Globus pallidus (tissue), 1 donor: ENCODE measurements at regions not wholly inside any gene's neighbourhood (a gene's known extent, or its start where the extent isn't known, plus 50 kb on each side); places are given as distances from the start of the nearest gene placed in this dataset.

Source experiments
- DNase-seq: peaks from one replicate; pipeline ENCODE4 v3.0.0-alpha.2; 2015; ENCODE audit warnings: low spot score

DNA sequence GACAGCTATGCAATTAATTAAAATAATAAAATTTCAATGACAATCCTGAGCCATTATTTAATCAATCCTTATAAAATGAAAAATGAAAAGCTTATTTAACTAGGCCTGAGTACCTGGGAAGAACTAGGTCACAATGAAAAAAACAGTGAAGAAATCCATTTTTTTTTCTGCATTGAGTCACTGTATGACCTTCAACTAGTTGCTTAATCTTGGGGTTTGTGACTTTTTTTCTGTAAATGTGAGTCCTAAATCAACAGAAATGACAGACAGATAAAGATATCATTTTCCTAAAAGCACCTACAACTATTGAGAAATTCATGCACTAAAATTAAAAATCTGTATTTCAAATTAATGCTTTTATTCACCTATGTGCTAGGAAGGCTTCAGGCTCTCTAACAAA, 96.8 kb downstream of the TMEM26 start:
- no peak for DNase-seq

DNA sequence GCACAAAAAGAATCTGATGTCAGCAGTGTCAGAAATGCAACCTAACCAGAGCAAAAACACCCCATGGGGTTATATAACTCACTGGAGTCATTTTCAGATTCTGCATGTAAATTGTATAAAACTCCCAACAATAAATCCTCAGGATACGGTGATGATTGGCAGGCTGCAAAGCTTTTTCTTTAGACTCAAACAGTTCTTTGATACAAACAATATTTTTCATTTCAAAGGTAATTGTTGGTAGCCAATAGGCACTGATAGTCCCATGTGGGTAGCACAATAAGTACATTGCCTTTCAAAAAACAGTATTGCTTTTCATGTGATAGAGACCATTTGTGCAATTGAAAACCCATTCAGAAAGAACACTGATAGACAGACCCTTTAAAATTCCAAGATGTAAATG, 98.0 kb downstream of the TMEM26 start:
- DNase-seq = no peak

DNA sequence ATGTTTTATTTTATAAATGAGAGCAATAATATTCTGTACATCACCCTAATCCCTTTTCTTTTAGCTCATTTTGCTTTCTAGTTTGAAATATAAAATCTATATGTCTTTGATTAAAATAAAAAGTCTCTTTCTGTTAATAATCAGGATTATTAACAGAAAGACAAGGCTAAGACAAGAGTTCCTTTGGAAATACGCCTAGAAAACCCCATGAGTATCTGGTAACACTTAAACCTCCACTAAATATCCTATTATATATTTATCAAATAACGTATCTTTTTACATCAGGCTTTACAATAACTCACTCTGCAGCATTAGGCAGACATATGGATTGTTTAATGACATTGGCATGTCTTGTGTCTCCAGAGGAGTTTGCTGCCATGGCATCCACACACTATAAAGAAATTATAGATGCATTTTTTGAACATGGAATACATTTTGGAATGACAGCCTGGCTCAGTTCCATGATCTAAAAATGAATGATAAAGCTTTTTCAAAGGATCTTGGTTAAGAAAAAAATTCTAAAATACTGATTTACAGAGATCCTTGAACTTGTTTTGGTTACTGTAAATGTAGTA, 98.7 kb downstream of the TMEM26 start:
- DNase-seq = no peak

DNA sequence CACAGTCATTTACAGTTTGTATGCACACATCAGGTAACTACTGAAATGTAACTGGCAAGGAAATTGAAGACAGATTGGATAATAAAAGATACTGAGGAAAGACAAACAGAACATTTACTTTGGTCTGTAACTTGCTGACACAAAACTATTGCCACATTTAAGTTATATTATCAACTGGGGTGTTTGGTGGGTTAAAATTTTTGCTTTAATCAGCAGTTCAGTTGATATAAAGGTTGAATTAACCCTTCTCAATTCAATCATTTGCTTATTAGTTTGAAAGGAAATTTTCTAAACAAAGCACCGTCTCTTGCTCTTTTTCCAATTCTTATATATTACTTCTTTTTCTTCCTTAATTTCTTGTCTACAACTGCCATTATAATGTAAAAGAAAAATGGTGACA, 102.4 kb downstream of the TMEM26 start:
- DNase-seq = no peak

DNA sequence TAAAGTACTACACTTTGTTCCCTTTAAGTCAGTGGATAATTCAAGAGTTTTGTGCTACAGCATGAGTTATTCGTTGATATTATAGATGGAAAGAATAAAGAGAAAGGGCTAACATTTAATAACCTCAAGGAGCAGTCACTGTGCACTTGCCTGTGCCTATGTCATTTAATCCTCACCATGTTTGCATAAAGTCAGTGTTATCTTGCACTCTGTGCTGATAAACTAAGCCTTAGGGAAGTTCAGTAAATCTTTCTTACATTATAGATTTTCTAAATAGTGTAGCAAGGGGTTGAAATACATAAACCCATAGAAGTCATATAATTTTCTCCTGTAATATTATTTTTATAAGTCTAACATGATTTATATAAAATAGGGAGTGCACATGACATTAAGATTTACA, 103.1 kb downstream of the TMEM26 start:
- no peak for DNase-seq

DNA sequence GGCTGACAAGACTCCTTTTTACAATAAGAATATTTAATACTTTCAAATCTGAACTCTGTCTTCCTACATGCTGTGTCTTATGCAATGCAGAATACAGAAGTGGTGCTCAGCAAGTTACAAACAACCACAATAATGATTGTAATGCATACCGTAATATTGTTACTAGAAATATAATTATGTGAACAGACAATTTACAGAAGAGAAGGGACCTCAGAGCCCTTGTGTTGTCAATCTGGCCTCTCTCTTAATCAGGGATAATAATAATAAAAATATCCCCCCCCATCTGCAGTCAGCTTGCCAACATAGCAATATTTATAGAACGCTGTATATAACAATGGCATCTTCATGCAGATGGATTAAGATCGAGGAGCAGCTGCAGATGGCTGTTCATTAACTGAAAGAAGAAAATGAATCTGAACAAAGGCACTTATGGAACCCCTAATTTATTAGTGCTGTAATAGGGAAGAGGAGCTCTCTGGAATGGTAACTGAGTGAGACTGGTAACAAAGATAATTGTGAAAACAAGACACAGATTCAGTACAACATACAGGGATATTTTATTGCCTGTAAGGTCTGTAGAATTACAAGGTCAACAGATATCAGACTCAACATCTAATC, 106.3 kb downstream of the TMEM26 start:
- DNase-seq = no peak

DNA sequence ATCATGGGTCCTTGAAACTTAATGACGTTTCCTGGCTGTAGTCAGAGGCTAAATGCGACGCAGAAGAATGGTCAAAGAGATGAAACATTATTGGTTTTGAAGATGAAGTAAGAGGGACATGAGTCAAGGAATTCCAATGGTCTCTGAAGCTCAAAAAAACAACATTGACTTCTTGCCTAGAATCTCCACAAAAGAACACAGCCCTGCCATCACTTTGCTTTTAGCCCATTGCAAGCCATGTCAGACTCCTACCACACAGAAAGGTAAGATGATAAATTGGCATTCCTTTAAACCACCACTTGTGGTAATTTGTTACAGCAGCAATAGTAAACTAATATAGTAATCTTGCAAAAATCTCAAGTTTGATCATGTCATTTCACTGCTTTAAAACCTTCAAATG, 109.4 kb downstream of the TMEM26 start:
- DNase-seq = no peak

DNA sequence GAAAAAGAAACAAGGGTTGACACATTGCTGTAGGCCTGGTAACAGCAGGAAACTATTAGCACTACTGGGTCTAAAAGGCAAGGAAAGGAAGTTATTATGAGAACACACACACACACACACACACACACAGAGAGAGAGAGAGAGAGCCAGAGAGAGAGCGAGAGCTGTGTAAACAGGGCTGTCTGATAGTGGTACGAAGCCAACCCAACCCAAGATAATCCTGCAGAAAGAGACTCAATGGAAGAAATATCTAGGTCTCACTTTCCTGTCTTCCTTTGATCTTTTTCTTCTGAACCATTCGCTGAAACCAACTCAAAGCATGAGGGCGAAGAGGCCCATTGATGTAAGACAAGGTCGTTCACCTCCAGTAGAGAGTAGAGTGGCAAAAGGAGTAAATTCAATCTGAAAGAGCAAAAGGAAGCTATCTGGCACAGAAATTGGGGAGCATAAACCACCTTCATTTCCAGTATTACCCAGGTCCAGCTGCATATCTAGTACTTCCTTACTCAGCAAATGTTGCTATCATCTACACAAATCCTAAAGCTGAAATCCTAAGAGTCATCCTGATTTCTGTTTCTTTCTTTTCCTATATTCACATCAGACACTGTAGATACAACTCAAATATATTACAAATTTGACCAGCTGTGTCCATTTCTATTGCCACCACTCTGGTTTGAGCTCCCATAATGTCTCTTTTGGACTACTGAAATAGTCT, 110.2 kb downstream of the TMEM26 start:
- no peak for DNase-seq

DNA sequence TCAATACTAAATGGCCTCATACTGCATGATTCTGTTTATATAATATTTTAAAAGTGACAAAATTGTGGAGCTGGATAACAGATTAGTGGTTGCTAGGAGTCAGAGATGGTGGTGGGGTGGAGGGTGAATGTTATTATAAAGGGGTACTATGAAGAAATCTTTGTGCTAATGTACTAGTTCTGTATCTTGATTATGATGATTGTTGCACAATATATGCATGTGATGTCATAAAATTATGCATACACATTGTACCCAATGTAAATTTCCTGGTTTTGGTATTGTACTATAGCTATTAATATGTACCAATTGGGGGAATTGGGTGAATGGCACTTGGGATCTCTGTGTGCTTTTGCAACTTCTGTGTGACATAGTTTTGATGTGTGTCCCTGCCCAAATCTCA, 112.2 kb downstream of the TMEM26 start:
- no peak for DNase-seq

DNA sequence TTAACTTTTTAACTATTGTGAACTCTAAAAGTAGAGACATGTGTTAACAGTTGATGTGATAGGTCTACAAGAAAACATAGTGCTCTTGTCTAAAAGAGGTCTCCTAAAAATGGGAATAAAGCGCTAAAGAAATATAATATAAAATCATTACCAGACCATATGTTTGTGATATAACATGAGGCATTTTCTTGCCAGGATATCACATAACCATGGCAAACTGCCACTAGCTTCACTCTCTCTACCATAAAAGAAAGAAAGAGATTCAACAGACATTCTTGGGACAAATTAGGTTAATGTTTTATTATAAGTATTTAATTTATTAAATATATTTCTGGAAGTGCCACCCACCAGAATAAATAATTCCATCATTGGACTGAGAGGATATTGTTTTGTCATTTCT, 115.0 kb downstream of the TMEM26 start:
- DNase-seq = no peak

DNA sequence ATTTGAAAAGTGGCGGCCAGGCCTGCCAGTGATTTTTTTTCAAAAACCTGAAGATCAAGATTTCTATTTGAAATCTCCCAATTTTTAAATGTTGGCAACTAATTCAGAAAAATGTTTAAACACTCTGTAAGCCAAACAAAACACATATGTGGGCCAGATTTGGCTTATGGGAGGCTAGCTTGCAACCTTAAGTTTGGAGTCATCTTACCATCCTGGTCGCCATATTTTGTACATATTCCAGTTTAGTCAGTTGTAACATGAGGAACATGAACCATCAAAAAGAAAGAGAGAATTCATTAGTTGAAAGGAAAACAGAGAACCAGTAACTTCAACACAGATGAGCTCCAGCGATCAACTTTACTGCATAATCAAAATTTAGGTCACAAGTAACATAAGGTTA, 115.4 kb downstream of the TMEM26 start:
- no peak for DNase-seq

DNA sequence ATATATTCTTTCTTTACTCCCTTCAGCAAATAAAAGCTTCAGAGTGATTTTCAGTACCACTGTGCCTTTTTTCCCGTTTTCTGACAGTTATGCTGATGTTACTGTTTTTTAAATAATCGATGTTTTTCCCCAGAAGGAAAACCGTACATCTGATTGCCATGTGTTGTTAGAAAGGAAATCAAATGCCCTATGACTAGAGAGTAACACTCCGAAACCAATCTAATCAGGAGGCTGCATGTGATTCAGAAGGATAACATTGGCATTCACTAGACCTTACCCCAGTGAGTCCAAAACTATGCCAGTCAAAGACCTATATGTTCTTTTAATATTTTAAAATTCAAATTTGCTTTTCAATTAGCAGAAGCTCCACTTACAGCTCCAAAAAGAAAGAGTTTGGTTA, 116.3 kb downstream of the TMEM26 start:
- DNase-seq = no peak

DNA sequence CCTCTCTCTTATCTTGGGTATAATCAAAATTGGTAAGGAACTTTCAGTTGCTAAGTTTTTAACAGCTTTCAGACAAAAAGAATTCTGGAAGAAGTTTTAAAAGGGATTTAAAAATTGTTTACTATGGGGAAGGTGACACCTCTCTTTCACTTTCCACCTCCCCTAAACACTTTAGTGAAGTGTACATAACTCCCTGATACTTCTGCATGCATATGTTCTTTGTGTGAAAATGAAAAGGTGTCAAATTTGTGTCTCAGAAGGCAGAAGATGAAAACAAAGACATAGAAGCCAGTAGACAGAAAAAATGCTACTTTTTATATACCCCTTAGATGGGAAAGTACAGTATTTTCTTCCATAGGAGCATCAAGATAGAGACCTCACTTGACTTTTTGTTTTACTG, 117.8 kb downstream of the TMEM26 start:
- DNase-seq = no peak

DNA sequence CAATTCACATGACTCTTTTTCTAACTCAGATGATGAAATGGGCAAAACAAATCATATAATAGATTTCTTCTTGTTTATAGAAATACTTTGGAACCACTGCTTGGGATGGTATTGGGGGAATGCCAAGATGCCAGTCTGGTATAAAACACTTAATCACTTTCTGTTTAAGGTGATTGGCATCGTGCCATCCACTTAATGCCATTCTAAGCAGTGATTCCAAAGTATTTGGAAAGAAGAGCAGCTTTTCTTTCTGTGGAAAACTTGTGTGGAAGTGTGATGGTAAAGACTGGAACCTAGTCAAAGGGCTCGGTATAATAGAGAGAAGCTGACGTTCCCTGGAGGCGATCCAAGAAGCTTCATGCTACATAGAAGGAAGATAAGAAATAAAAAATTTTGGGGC, 120.6 kb downstream of the TMEM26 start:
- peak; percentile 71 for DNase-seq

DNA sequence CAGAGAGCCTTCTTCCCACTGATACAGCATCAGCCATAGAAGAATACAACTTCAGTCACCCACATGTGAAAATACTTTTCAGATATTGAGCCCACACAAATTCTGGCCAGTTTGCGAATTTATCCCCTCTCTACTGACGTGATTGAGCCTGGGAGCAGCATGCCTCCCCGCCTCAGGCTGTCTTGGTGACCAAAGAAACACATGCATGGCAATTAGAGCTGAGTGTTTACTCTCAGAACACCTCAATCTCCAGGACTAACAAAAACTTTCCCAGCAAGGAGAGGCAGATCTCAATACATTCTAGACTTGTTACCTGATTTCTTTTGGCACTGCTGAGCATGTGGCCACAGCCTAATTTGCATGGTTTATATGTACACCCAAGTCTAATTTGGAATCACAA, 122.5 kb downstream of the TMEM26 start:
- DNase-seq = no peak

DNA sequence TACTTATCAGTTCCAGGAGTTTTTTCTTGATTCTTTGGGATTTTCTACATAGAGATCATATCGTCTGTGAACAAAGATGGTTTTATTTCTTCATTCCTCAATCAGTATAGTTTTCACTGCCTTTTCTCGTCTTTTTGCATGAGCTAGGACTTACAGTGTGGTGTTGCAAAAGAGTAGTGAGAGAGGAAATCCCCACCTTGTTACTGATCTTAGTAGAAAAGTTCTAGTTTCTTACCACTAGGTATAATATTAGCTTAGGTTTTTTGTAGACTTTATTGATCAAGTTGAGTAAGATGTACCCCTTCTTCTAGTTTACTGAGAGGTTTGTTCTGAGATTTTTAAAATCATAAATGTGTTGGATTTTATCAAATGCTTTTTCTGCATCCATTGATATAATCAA, 123.3 kb downstream of the TMEM26 start:
- DNase-seq = no peak

DNA sequence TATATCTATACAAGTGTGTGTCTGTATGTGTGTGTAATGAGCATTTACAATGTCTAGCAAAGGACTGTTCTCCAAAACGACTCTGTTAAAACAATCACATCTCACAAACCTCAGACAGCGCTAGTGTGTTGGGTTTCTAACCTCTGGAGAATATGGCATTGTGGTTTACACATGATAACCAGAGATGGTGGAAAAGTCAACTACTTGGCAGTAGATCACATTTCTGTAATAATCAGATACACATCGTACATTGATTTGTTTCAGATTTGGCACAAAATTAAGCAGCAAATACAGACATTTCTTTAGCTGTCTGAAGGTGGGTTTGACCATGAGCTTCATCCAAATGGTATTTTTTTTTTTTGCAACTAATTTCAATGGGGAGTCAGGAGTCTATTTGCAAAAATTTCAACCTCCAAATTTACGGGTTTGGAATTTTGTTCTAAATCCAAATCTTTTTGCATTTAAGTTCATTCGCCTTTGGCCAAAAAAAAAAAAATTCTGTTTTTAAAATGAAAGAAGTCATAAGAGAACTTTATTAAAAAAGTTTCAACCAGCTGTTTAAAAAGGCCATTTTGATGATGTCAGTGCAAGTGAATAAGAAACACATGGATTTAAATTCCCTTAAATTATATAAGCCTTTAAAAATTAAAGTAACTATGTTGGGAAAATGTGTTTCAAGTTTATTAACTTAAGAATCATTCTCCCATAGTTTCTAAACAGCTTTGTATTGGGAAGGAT, 127.8 kb downstream of the TMEM26 start:
- no peak for DNase-seq

DNA sequence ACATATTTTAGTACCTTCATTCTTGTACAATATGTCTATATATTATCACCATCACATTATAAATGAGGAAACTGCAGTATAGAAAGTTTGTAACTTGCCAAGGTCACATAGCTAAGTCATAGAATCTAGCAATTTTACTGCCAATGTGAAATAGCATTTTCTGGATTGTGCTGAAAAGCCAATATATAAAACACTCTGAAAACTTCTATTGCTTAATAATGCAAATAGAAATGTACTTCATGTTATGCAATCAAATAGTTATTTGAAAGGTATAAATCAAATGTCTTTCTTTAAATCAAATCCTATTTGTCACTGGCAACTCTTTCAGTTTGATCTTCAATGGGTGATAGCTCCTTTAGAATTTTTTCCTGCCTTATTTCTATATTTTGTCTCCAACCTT, 129.5 kb downstream of the TMEM26 start:
- no peak for DNase-seq

DNA sequence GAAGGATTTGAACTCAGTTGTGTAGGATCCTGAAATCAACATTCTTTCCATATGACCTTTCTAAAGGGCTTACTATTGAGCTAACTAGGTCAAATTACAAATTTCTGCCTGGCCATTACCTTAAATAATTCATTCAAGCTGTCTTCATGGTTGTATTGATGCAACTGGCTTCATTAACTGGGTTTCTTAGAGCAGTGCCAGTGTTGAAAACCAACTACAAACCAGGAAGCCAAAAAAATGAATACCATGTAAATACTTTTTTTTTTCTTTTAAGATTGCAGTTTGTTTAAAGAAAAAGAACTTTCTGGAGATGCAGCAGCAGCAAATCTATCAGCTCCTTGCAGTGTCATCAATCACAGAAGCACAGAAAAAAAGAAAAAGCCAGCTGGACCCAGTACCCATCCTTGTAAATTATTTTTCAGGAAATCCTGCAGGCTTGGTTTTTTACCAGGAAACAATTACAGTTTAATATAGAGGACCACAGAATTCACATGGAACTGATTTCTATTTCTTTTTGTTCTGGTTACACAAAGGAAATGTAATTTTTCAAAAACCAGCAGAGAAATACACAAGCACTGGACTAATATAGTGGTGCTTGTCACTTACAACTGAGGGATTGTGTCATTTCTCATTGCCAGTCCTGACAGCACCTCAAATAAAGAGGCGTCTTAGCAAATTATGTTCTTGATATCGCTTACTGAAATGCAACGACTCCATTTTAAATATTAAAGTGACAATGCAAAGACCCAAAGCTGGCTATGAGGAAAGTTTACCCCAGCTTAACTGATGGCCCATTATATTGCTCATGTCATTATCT, 131.9 kb downstream of the TMEM26 start:
- no peak for DNase-seq

DNA sequence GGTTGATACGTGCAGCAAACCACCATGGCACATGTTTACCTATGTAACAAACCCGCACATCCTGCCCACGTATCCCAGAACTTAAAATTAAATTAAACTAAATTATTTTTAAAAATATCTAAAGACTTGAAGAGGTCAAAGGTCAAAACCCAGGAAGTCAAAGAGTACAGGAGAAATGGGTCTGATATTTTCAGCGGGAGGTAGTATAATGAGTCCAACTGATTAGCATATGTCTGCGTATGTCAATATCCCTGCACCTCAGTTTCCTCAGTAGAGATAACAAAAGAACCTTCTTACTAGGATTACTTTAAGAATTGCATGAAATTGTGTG, 133.0 kb downstream of the TMEM26 start:
- no peak for DNase-seq

DNA sequence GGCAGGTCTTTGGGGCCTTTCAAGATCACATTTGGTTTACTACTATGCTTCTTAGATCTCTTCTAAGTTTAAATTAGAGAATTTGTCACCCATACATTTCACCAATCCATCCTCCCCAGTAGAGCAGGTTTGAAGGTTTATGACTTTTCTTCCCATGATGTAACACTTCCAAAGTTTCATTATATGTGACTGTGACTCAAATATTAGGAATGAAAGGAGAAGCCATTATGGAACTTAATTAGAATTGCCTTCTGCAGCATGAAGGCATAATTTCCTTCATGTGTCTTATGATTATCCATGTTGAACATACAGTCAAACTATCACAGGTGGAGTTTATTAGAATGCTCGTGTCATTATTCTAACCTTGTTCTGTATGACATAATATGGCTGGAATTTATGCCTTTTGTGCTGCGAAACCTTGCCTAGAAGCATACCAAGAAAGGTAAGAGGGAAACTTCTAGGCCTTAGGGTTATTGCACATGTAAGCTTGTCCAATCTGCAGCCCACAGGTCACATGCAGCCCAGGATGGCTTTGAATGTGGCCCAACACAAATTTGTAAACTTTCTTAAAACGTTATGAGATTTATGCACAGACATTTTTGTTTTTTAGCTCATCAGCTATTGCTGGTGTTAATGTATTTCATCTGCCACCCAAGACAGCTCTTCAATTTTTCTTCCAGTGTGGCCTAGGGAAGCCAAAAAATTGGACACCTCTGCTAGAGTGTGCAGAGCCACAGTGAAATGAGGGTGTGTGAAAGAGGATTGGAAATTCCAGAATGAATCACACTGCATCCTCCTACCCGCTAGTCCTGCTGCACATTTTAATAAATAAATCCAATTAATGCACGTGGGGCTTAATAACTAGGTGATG, 133.6 kb downstream of the TMEM26 start:
- DNase-seq = no peak
